ENCODE measurements at regions not wholly inside any gene's neighbourhood (a gene's known extent, or its start where the extent isn't known, plus 50 kb on each side); places are given as distances from the start of the nearest gene placed in this dataset.
A peak's percentile ranks its signal among the peaks of the same experiment; 100 is the strongest.

DNA sequence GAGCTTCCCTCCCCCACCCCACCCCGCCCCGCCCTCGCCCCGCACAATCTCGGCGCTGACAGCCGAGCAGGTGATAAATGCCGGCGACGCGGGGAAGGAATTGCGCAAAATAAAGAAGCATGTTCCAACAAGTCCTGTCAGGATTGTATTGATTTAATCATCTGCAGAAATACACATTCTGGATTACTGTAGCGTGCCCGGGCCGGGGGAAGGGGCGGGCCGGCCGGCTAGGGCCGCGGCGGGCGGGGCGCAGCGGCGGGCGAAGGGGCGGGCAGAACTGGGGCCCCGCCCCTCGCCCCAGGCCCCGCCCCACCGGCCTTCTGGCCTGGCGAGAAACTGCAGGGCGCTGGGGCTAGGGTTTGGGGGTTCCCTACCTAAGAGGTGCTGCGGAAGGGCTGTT lies 88.9 kb upstream of the PAX2 start:
- H3K9me1 ChIP-seq (ENCODE audit: insufficient read depth, low read length): no peaks in the 10 kb centered on the region
- peak overlapping the region; percentile 23; the same call in 1 of the 2 replicates for H3K4me3 ChIP-seq (ENCODE audit: insufficient read depth, low read depth, low read length)
- intact Hi-C loops (cut with micrococcal nuclease): no loop called here
- ChIA-PET CTCF (no interaction called here), POLR2A (ENCODE audit: unreplicated experiment) (no interaction called here)
- DNase-seq: no peak
- no peaks in the 10 kb centered on the region; the same call in 1 of the 2 replicates for H3K4me1 ChIP-seq (ENCODE audit: control insufficient read depth, insufficient read depth, low read length)
- H3K9me3 ChIP-seq (ENCODE audit: control insufficient read depth, insufficient read depth, low read length): peaks cover 4% of the 10 kb centered on the region; the same call in 1 of the 2 replicates
- H4K91ac ChIP-seq (ENCODE audit: insufficient read depth, low read depth, low read length): no peak overlapping the region
- peak overlapping the region; percentile 59; the same call in 1 of the 2 replicates for H3K4me2 ChIP-seq (ENCODE audit: low read depth, low read length)
- H4K8ac ChIP-seq (ENCODE audit: low read depth in 2 of 2, low read length in 2 of 2): no peak overlapping the region
- no peaks in the 10 kb centered on the region for H3K36me3 ChIP-seq (ENCODE audit: control insufficient read depth, insufficient read depth, low read length)
- no TSS peak for BruUV-seq (replicated peaks)
- H3K4ac ChIP-seq (ENCODE audit: low read depth, low read length): no peak overlapping the region
- peaks cover 80% of the 10 kb centered on the region for H3K27me3 ChIP-seq (ENCODE audit: control insufficient read depth, insufficient read depth, low read length)
- no peak overlapping the region for H3K14ac ChIP-seq (replicated peaks; ENCODE audit: low read depth, low read length)
- no peaks in the 10 kb centered on the region for H3K79me1 ChIP-seq (ENCODE audit: low read depth in 1 of 2, low read length in 2 of 2)
- H2BK120ac ChIP-seq (ENCODE audit: low read depth, low read length): no peak overlapping the region
- no peak overlapping the region for H3K27ac ChIP-seq (ENCODE audit: insufficient read depth, low read length)
- peak; percentile 75 for ATAC-seq (ENCODE audit: low read depth)
- no peak overlapping the region for H3K9ac ChIP-seq (ENCODE audit: low read depth, low read length)
- H2AFZ ChIP-seq (replicated peaks; ENCODE audit: low read length, poor library complexity): no peak overlapping the region
- in situ Hi-C loops (cut with MboI; ENCODE audit: low sequenced_read_pairs): no loop called here
- H2BK5ac ChIP-seq (ENCODE audit: low read depth, low read length, poor library complexity, severe bottlenecking): no peak overlapping the region
- no peaks in the 10 kb centered on the region; the same call in 1 of the 2 replicates for H4K20me1 ChIP-seq (ENCODE audit: insufficient read depth, low read length)
- H2BK15ac ChIP-seq (ENCODE audit: low read depth, low read length): no peak overlapping the region
- H3K23ac ChIP-seq (ENCODE audit: low read depth, low read length): no peak overlapping the region
- H2BK20ac ChIP-seq (ENCODE audit: low read depth, low read length): no peak overlapping the region
- no peak overlapping the region for H2AK9ac ChIP-seq (replicated peaks; ENCODE audit: low read depth, low read length, poor library complexity)
- H2AK5ac ChIP-seq (ENCODE audit: low read depth, low read length): no peak overlapping the region
- no peak overlapping the region for H3K56ac ChIP-seq (ENCODE audit: extremely low read depth, insufficient read depth, low read length)
- WGBS, 2 experiments (ENCODE audit: extremely low coverage in 2 of 2, insufficient read length in 1 of 2): no CpG with 5 or more reads among the region's 34 CpGs
- no peak overlapping the region for H4K5ac ChIP-seq (ENCODE audit: low read depth, low read length)
- no peak overlapping the region for H3K18ac ChIP-seq (ENCODE audit: low read depth, low read length)
- dilution Hi-C loops (cut with HindIII; ENCODE audit: low sequenced_read_pairs, unreplicated experiment): no loop called here
- TF ChIP-seq RAD21 (IDR thresholded peaks at IDR 0.05; ENCODE audit: low read length) (no peak), RCOR1 (IDR thresholded peaks at IDR 0.05; ENCODE audit: insufficient replicate concordance, low read length) (no peak), CEBPB (IDR thresholded peaks at IDR 0.05; ENCODE audit: low read depth, low read length) (no peak), BHLHE40 (IDR thresholded peaks at IDR 0.05; ENCODE audit: low read depth, low read length) (no peak), MAZ (IDR thresholded peaks at IDR 0.05; ENCODE audit: borderline replicate concordance, low read depth, low read length) (no peak), MAFK (IDR thresholded peaks at IDR 0.05; ENCODE audit: low read depth, low read length) (no peak), NFE2L2 (IDR thresholded peaks at IDR 0.05; ENCODE audit: low read depth, low read length) (no peak)
- TF ChIP-seq, protein P1, sequence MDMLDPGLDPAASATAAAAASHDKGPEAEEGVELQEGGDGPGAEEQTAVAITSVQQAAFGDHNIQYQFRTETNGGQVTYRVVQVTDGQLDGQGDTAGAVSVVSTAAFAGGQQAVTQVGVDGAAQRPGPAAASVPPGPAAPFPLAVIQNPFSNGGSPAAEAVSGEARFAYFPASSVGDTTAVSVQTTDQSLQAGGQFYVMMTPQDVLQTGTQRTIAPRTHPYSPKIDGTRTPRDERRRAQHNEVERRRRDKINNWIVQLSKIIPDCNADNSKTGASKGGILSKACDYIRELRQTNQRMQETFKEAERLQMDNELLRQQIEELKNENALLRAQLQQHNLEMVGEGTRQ (IDR thresholded peaks at IDR 0.05; ENCODE audit: low read depth, low read length): no peak
- TF ChIP-seq, protein P2, sequence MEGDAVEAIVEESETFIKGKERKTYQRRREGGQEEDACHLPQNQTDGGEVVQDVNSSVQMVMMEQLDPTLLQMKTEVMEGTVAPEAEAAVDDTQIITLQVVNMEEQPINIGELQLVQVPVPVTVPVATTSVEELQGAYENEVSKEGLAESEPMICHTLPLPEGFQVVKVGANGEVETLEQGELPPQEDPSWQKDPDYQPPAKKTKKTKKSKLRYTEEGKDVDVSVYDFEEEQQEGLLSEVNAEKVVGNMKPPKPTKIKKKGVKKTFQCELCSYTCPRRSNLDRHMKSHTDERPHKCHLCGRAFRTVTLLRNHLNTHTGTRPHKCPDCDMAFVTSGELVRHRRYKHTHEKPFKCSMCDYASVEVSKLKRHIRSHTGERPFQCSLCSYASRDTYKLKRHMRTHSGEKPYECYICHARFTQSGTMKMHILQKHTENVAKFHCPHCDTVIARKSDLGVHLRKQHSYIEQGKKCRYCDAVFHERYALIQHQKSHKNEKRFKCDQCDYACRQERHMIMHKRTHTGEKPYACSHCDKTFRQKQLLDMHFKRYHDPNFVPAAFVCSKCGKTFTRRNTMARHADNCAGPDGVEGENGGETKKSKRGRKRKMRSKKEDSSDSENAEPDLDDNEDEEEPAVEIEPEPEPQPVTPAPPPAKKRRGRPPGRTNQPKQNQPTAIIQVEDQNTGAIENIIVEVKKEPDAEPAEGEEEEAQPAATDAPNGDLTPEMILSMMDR (conservative IDR thresholded peaks at IDR 0.05; ENCODE audit: low read depth, low read length): no peak
